DOHH2 (cell line): ENCODE measurements at regions not wholly inside any gene's neighbourhood (a gene's known extent, or its start where the extent isn't known, plus 50 kb on each side); places are given as distances from the start of the nearest gene placed in this dataset.

Experiments
- H3F3A ChIP-seq: fragments of 200-600 bp; sonication (generic), shearing (Covaris generic); 2 replicates; pipeline ENCODE4 v1.6.0; 2016; ENCODE audit warnings: antibody characterized with exemption, mild to moderate bottlenecking; ENCODE audit not compliant: control insufficient read depth, insufficient read depth
- H3K27ac ChIP-seq: fragments of 200-600 bp; sonication (generic); 2 replicates; pipeline ENCODE4 v1.5.1; 2014; ENCODE audit warnings: low read depth, mild to moderate bottlenecking, low read length, moderate library complexity
- H3K27me3 ChIP-seq: fragments of 200-600 bp; sonication (generic); 2 replicates; pipeline ENCODE4 v1.6.1; 2014; ENCODE audit warnings: mild to moderate bottlenecking, low read length, mixed read lengths; ENCODE audit not compliant: control insufficient read depth
- H3K36me3 ChIP-seq: fragments of 200-600 bp; sonication (generic); 2 replicates; pipeline ENCODE4 v1.6.1; 2014; ENCODE audit warnings: mild to moderate bottlenecking, low read length, moderate library complexity, mixed read lengths; ENCODE audit not compliant: control insufficient read depth
- H3K4me1 ChIP-seq: fragments of 200-600 bp; sonication (generic); 2 replicates; pipeline ENCODE4 v1.6.1; 2014; ENCODE audit warnings: mild to moderate bottlenecking, low read length, mixed read lengths; ENCODE audit not compliant: control insufficient read depth
- H3K4me2 ChIP-seq: fragments of 200-600 bp; sonication (generic); 2 replicates; pipeline ENCODE4 v1.6.0; 2014; ENCODE audit warnings: mild to moderate bottlenecking, low read length, moderate library complexity
- H3K4me3 ChIP-seq: fragments of 200-600 bp; sonication (generic); 2 replicates; pipeline ENCODE4 v1.5.1; 2014; ENCODE audit warnings: mild to moderate bottlenecking, low read length, mixed read lengths
- H3K79me2 ChIP-seq: fragments of 200-600 bp; sonication (generic); 2 replicates; pipeline ENCODE4 v1.6.1; 2014; ENCODE audit warnings: mild to moderate bottlenecking, low read length, mixed read lengths; ENCODE audit not compliant: control insufficient read depth
- H3K9me2 ChIP-seq: fragments of 200-600 bp; sonication (generic); replicated peaks from 2 replicates; pipeline ENCODE4 v1.6.1; 2014; ENCODE audit warnings: mild to moderate bottlenecking, low read length, mixed read lengths; ENCODE audit not compliant: control insufficient read depth
- H3K9me3 ChIP-seq: fragments of 200-600 bp; sonication (generic); 2 replicates; pipeline ENCODE4 v1.6.1; 2014; ENCODE audit warnings: antibody characterized with exemption, low read length, mixed read lengths; ENCODE audit not compliant: control insufficient read depth, insufficient read depth
- H4K20me1 ChIP-seq: fragments of 200-600 bp; sonication (generic); 2 replicates; pipeline ENCODE4 v1.6.0; 2014; ENCODE audit warnings: low read depth, mild to moderate bottlenecking, antibody characterized with exemption, low read length, moderate library complexity; ENCODE audit not compliant: control insufficient read depth, insufficient read depth
- EZH2phosphoT487 ChIP-seq: fragments of 200-600 bp; sonication (generic); IDR thresholded peaks from 2 replicates; pipeline ENCODE4 v1.6.1; 2017; ENCODE audit warnings: borderline replicate concordance, mild to moderate bottlenecking, antibody characterized with exemption, low read length, moderate library complexity, mixed read lengths
- TF ChIP-seq, protein P1 (sequence below): fragments of 200-600 bp; sonication (generic); IDR thresholded peaks from one replicate; pipeline ENCODE4 v1.5.1; 2014; ENCODE audit warnings: antibody characterized with exemption, mild to moderate bottlenecking, low read depth, low read length; ENCODE audit not compliant: poor library complexity, severe bottlenecking

DNA sequence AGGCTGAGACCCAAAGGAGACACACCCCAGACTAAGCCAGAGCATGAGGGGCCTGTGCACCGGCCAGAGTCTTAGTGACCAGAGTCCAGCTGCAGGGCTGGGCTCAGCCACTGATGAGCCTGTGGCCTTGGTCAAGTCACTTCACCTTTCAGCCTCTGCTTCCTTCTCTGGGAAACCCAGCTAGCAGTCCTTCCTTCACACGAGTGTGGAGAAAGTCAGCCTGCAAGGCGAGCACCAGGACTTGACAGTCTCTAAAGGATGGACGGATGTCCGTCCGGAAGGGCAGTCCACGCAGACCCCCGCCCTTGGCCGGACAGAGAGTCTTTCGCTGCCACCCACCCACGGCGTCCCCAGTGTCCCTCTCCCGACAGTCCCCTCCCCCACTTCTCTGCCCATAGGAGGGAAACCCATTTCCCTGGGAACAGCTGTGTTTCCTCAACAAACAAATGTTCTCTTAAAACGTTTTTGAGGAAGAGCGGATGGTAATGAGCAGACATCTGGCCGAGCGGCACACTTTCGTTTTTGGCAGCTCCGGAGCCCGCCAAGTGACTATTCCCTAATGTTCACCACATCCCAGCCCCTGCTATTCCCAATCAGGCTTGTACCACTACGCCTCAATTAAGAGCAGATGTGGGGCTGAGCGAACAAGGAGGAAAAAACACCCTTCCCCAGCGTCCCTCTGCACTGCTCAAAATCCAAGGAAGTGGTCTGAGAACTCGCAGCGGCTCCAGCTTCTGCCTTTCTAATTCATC lies 129.1 kb upstream of the SMAD3 start:
- Histone ChIP-seq H3F3A (no peaks in the 10 kb centered on the region), H3K36me3 (no peaks in the 10 kb centered on the region), H3K79me2 (no peaks in the 10 kb centered on the region), H3K4me1 (no peaks in the 10 kb centered on the region), H4K20me1 (no peaks in the 10 kb centered on the region), H3K27ac (no peak overlapping the region), H3K27me3 (no peaks in the 10 kb centered on the region), H3K4me2 (no peak overlapping the region), H3K9me2 (no peaks in the 10 kb centered on the region), H3K9me3 (peaks cover 5% of the 10 kb centered on the region; the same call in 1 of the 2 replicates), H3K4me3 (no peak overlapping the region)
- TF ChIP-seq EZH2phosphoT487, result no peak
- TF ChIP-seq, protein P1, sequence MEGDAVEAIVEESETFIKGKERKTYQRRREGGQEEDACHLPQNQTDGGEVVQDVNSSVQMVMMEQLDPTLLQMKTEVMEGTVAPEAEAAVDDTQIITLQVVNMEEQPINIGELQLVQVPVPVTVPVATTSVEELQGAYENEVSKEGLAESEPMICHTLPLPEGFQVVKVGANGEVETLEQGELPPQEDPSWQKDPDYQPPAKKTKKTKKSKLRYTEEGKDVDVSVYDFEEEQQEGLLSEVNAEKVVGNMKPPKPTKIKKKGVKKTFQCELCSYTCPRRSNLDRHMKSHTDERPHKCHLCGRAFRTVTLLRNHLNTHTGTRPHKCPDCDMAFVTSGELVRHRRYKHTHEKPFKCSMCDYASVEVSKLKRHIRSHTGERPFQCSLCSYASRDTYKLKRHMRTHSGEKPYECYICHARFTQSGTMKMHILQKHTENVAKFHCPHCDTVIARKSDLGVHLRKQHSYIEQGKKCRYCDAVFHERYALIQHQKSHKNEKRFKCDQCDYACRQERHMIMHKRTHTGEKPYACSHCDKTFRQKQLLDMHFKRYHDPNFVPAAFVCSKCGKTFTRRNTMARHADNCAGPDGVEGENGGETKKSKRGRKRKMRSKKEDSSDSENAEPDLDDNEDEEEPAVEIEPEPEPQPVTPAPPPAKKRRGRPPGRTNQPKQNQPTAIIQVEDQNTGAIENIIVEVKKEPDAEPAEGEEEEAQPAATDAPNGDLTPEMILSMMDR, result no peak

DNA sequence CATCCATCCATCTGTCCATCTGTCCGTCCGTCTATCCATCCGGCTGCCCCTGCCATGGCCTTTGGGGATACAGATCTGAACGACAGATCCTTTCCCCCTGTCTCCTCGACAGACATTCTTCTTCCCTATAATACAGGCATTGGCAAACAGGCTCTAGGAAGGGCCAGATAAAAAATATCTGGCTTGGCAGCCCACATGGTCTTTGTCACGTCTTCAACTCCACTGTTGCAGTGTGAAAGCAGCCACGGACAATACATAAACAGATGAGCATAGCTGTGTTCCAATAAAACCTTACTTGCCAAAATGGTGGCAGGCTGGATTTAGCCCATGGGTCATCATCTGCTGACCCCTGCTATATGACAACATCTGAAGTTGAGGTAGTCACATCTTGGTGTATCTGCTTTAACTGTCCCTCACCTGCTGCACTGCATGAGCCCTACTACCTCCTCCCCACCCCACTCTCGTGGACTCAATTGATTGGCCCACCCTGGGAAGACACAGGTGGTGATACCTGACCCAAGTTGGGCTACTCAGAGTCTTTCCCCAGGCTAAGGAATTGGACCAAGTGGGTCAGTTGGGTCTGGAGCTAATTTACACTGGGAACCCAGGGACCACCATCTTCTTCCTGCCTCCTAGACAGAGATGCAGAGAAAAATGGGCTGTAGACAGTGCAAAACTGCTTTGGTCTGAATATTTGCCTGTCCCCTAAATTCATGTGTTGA lies 128.4 kb upstream of the SMAD3 start:
- no peak overlapping the region for H3K27ac ChIP-seq
- H3K4me2 ChIP-seq, result no peak overlapping the region
- H3K9me3 ChIP-seq, result peaks cover 5% of the 10 kb centered on the region; the same call in 1 of the 2 replicates
- no peaks in the 10 kb centered on the region for H3K9me2 ChIP-seq
- H3K4me1 ChIP-seq, result no peaks in the 10 kb centered on the region
- H3F3A ChIP-seq, result no peaks in the 10 kb centered on the region
- TF ChIP-seq, protein P1, result no peak
- TF ChIP-seq EZH2phosphoT487, result no peak
- H4K20me1 ChIP-seq, result no peaks in the 10 kb centered on the region
- no peaks in the 10 kb centered on the region for H3K36me3 ChIP-seq
- H3K79me2 ChIP-seq, result no peaks in the 10 kb centered on the region
- H3K4me3 ChIP-seq, result no peak overlapping the region
- no peaks in the 10 kb centered on the region for H3K27me3 ChIP-seq

DNA sequence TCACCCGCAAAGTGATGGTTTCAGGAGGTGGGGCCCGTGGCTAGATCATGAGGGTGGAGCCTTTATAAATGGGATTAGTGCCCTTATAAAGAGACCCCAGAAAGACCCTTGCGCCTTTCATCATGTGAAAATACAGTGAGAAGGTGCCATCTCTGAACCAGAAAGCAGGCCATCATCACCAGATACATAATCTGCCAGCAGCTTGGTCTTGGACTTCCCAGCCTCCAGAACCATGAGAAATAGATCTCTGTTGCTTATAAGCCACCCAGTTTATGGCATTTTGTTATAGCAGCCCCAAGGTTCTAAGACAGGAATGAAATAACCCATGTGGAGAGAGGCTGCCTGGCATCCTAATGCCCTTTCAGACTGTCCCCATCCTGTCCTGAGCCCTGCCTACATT lies 127.8 kb upstream of the SMAD3 start:
- Histone ChIP-seq H4K20me1 (no peaks in the 10 kb centered on the region), H3K9me3 (peaks cover 5% of the 10 kb centered on the region; the same call in 1 of the 2 replicates), H3K79me2 (no peaks in the 10 kb centered on the region), H3K36me3 (no peaks in the 10 kb centered on the region), H3K9me2 (no peaks in the 10 kb centered on the region), H3F3A (no peaks in the 10 kb centered on the region), H3K4me1 (no peaks in the 10 kb centered on the region), H3K27me3 (no peaks in the 10 kb centered on the region), H3K27ac (no peak overlapping the region), H3K4me3 (no peak overlapping the region), H3K4me2 (no peak overlapping the region)
- TF ChIP-seq, protein P1, result no peak
